PC-9 (cell line): ENCODE measurements at regions not wholly inside any gene's neighbourhood (a gene's known extent, or its start where the extent isn't known, plus 50 kb on each side); places are given as distances from the start of the nearest gene placed in this dataset.

Experiments
- BruUV-seq: library from RNA; stranded (reverse); fragments of 400-500 nt; replicated peaks from 2 replicates; lab custom pipeline; 2021; lab: Mats Ljungman, UMichigan
- CTCF ChIA-PET: fragments of 300-600 bp; sonication (Branson Sonifier 250); formaldehyde crosslinking; loops from one replicate; lab custom pipeline; 2022; ENCODE audit warnings: antibody characterized with exemption; lab: Charles Lee
- POLR2A ChIA-PET: fragments of 300-600 bp; sonication (Branson Sonifier 250); formaldehyde crosslinking; loops from one replicate; lab custom pipeline; 2022; ENCODE audit warnings: antibody characterized with exemption; ENCODE audit not compliant: unreplicated experiment; lab: Charles Lee
- DNase-seq, 2 experiments: peaks; one replicate each; pipeline versions ENCODE4 v3.0.0 to v3.0.0-alpha.2; 2015 to 2022; ENCODE audit warnings: mixed read lengths in 1 of 2
- H2AFZ ChIP-seq: fragments of 200-600 bp; sonication (generic); 2 replicates; pipeline ENCODE4 v1.8.1; 2017; ENCODE audit warnings: antibody characterized with exemption
- H3F3A ChIP-seq: fragments of 200-600 bp; sonication (generic); 2 replicates; pipeline ENCODE4 v1.8.1; 2017; ENCODE audit warnings: antibody characterized with exemption, mild to moderate bottlenecking, low read depth; ENCODE audit not compliant: insufficient read depth
- H3K27ac ChIP-seq: fragments of 200-600 bp; sonication (generic); 2 replicates; pipeline ENCODE4 v1.6.1; 2016; ENCODE audit warnings: mixed run types
- H3K27me3 ChIP-seq: fragments of 200-600 bp; sonication (generic); 2 replicates; pipeline ENCODE4 v1.6.1; 2016; ENCODE audit warnings: low read depth, mixed run types; ENCODE audit not compliant: insufficient read depth
- H3K36me3 ChIP-seq: fragments of 200-600 bp; sonication (generic); 2 replicates; pipeline ENCODE4 v1.6.1; 2016; ENCODE audit warnings: low read depth, mixed run types
- H3K4me1 ChIP-seq: fragments of 200-600 bp; sonication (generic); replicated peaks from 2 replicates; pipeline ENCODE4 v1.6.1; 2016; ENCODE audit warnings: mixed run types; ENCODE audit not compliant: insufficient read depth
- H3K4me2 ChIP-seq: fragments of 200-600 bp; sonication (generic); 2 replicates; pipeline ENCODE4 v1.6.1; 2017; ENCODE audit warnings: mixed run types
- H3K4me3 ChIP-seq: fragments of 200-600 bp; sonication (generic); 2 replicates; pipeline ENCODE4 v1.6.1; 2016; ENCODE audit warnings: mixed run types
- H3K79me2 ChIP-seq: fragments of 200-600 bp; sonication (generic); 2 replicates; pipeline ENCODE4 v1.6.1; 2017; ENCODE audit warnings: low read depth, mixed run types
- H3K9me2 ChIP-seq: fragments of 200-600 bp; sonication (generic); 2 replicates; pipeline ENCODE4 v1.8.1; 2017; ENCODE audit warnings: mild to moderate bottlenecking; ENCODE audit not compliant: insufficient read depth
- H3K9me3 ChIP-seq: fragments of 200-600 bp; sonication (generic); 2 replicates; pipeline ENCODE4 v1.8.1; 2016; ENCODE audit warnings: low read depth; ENCODE audit not compliant: insufficient read depth
- H4K20me1 ChIP-seq: fragments of 200-600 bp; sonication (generic); 2 replicates; pipeline ENCODE4 v1.8.1; 2017; ENCODE audit not compliant: insufficient read depth
- EZH2 ChIP-seq: fragments of 200-600 bp; sonication (generic); IDR thresholded peaks from 2 replicates; pipeline ENCODE4 v1.8.0; 2017; ENCODE audit warnings: antibody characterized with exemption, low read depth
- intact Hi-C: fragments of 100-400 bp; cut with micrococcal nuclease; formaldehyde crosslinking; loops from one replicate; pipeline ENCODE4 v1.10.0; 2022; ENCODE audit not compliant: unreplicated experiment
- TF ChIP-seq, protein P1 (sequence below): fragments of 200-600 bp; sonication (generic); conservative IDR thresholded peaks from 2 replicates; pipeline ENCODE4 v1.6.1; 2017; ENCODE audit warnings: mixed run types, antibody characterized with exemption, mild to moderate bottlenecking, moderate library complexity

DNA sequence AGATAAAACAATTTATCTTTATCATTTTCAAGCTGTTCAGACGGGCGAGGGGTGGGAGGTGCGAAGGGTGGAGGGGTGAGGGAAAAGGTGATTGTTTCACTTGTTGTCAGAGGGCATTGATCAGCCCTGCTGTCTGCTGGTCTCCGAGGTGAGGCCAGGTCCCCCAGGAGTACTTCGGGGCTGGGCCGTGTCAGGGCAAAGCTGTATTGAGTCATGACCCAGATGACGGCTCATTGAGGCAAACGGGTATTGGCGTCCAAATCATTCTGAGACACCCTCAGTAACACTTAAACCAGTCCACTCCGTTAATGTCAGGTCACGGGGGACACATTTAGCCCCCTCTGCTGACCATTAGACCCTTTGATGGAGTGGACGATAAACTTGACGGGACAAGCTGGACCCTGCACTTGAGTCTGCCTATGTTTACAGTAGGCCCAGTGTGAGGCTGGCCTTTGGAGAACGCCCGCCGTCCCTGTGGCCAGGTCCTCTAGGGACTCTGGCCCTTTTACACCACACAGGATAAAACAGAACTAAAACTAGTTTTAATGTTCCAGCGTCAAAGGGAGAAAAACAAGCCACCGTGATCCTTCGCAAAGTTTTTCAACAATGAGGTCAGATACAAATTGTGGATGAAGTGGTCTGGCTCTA lies 502.2 kb upstream of the ZFHX3 start:
- BruUV-seq: no TSS peak
- ChIA-PET POLR2A (interaction anchor here (0.6 kb wide), 1 partner anchor 1188 kb away, joined by 5 read pairs; no protein-coding TSS in a partner anchor), CTCF (no interaction called here)
- Histone ChIP-seq H3K4me2 (no peak overlapping the region), H3K79me2 (no peaks in the 10 kb centered on the region), H3K4me1 (no peaks in the 10 kb centered on the region), H3F3A (no peaks in the 10 kb centered on the region), H3K27me3 (peaks cover 91% of the 10 kb centered on the region), H3K9me3 (no peaks in the 10 kb centered on the region), H3K9me2 (no peaks in the 10 kb centered on the region), H4K20me1 (no peaks in the 10 kb centered on the region), H3K4me3 (no peak overlapping the region), H3K36me3 (no peaks in the 10 kb centered on the region), H2AFZ (no peak overlapping the region), H3K27ac (no peak overlapping the region)
- DNase-seq: no peak
- no peak for TF ChIP-seq EZH2
- TF ChIP-seq, protein P1, sequence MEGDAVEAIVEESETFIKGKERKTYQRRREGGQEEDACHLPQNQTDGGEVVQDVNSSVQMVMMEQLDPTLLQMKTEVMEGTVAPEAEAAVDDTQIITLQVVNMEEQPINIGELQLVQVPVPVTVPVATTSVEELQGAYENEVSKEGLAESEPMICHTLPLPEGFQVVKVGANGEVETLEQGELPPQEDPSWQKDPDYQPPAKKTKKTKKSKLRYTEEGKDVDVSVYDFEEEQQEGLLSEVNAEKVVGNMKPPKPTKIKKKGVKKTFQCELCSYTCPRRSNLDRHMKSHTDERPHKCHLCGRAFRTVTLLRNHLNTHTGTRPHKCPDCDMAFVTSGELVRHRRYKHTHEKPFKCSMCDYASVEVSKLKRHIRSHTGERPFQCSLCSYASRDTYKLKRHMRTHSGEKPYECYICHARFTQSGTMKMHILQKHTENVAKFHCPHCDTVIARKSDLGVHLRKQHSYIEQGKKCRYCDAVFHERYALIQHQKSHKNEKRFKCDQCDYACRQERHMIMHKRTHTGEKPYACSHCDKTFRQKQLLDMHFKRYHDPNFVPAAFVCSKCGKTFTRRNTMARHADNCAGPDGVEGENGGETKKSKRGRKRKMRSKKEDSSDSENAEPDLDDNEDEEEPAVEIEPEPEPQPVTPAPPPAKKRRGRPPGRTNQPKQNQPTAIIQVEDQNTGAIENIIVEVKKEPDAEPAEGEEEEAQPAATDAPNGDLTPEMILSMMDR: no peak
- intact Hi-C loops: no loop called here

DNA sequence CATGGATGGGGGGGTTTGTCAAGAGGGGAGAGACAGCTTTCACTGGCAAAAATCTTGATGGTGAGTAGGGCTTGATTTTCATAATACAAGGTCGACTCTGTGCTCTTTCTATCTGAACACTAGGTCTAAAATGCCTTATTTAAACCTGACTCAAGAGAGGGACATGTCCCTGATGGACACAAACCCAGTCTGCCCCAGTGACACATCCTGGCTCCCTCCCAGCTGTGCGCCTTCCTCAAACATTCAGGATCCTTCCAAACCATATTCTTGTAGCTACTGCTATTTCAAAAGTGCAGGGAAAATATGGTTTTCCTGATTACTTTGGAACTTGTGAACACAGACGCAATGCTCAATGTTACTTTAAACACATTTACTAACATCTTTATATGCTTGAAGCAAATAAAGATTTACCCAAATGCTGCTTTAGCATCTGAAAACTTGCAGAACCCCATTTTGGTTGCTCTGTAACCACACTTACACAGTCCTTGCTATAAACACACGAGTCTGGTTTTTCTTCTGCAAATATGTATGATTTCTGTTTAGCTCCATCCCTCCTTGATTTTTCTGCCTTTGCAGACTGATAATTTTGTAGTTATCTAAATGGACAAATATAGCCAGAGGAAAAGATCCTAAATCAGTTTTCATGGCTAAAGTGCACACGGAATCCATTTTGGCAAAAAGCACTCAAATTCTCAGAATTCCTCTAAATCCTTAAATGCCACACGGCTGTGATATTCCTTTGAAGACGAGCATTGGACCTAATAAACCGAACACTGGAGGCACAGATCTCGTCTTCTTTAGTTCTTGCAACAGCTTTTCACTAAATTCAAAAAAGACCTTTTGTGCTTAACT lies 499.9 kb upstream of the ZFHX3 start:
- ChIA-PET POLR2A (no interaction called here), CTCF (interaction anchor here (0.7 kb wide), 1 partner anchor 268 kb away, joined by 3 read pairs; no protein-coding TSS in a partner anchor)
- Histone ChIP-seq H3K9me3 (no peaks in the 10 kb centered on the region), H3K36me3 (no peaks in the 10 kb centered on the region), H3K4me2 (no peak overlapping the region), H3F3A (no peaks in the 10 kb centered on the region), H2AFZ (no peak overlapping the region), H3K27ac (no peak overlapping the region), H3K9me2 (no peaks in the 10 kb centered on the region), H4K20me1 (no peaks in the 10 kb centered on the region), H3K4me3 (no peak overlapping the region), H3K4me1 (no peaks in the 10 kb centered on the region), H3K79me2 (no peaks in the 10 kb centered on the region), H3K27me3 (peaks cover 91% of the 10 kb centered on the region)
- intact Hi-C loops: no loop called here
- no peak for DNase-seq
- BruUV-seq: no TSS peak
- TF ChIP-seq, protein P1: no peak
- TF ChIP-seq EZH2: no peak

DNA sequence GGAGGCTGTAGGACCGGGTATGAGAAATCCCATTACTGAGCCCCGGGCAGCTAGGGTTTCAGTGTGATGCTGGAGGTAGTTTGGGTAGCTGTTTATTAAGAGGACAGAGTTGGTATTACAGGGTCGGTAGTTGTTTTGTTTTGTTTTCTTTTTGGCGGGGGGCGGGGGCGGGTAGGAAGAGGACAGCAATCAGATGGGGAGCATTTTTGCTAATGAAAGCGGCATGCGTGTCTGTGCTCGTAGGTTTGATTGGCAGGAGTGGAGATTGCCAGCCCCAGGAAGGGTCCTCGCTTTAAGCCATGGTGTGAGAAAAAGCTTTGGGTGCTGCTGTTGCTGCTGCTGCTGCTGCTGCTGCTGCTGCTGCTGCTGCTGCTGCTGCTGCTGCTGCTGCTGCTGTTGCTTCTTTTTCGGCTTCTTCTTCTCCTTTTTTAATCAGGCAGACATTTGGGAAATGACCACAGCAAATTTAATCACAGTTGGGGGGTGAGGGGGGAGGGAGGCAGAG lies 498.5 kb upstream of the ZFHX3 start:
- no peaks in the 10 kb centered on the region for H3K9me3 ChIP-seq
- H3K4me3 ChIP-seq: no peak overlapping the region
- H3F3A ChIP-seq: no peaks in the 10 kb centered on the region
- no peaks in the 10 kb centered on the region for H4K20me1 ChIP-seq
- H3K79me2 ChIP-seq: no peaks in the 10 kb centered on the region
- no peaks in the 10 kb centered on the region for H3K9me2 ChIP-seq
- H3K4me1 ChIP-seq: no peaks in the 10 kb centered on the region
- intact Hi-C loops: no loop called here
- ChIA-PET POLR2A (no interaction called here), CTCF (no interaction called here)
- DNase-seq: no peak
- no peak overlapping the region for H3K27ac ChIP-seq
- no peak overlapping the region for H2AFZ ChIP-seq
- peaks cover 90% of the 10 kb centered on the region for H3K27me3 ChIP-seq
- H3K4me2 ChIP-seq: no peak overlapping the region
- no TSS peak for BruUV-seq
- TF ChIP-seq EZH2: no peak
- TF ChIP-seq, protein P1: no peak
- no peaks in the 10 kb centered on the region for H3K36me3 ChIP-seq
